Spleen (tissue), 7 donors: ENCODE measurements at regions not wholly inside any gene's neighbourhood (a gene's known extent, or its start where the extent isn't known, plus 50 kb on each side); places are given as distances from the start of the nearest gene placed in this dataset.

Experiments
- CTCF ChIP-seq, 11 experiments: fragments of 200-600 bp in 7 of 11; fragments of 450-650 bp in 4 of 11; sonication (generic) in 4 of 11; IDR thresholded peaks in 8 of 11; conservative IDR thresholded peaks in 3 of 11; 1 replicate in 7 of 11; 2 replicates in 4 of 11; pipeline versions ENCODE4 v1.4.0 to v1.8.0; 2016 to 2021; ENCODE audit warnings: antibody characterized with exemption in 11 of 11, inconsistent platforms in 4 of 11, mild to moderate bottlenecking in 1 of 11
- POLR2AphosphoS5 ChIP-seq, 3 donors: sonication (generic); formaldehyde crosslinking; IDR thresholded peaks; one replicate each; pipeline ENCODE4 v1.5.1; 2017; ENCODE audit warnings: antibody characterized with exemption in 3 of 3
- donor health status: DM: no; HTN: no; CAD: no; lungs with moderate emphysema.
- donor health status: DM: no; HTN: no; CAD: no.
- donor health status: DM: no; HTN: no; CAD: no.

GRCh38 chr2:65818873-65819451, 386.6 kb upstream of the SPRED2 start:
- TF ChIP-seq CTCF (IDR thresholded peaks at IDR 0.05 in 8 of 11, conservative IDR thresholded peaks at IDR 0.05 in 3 of 11), result no peak
- TF ChIP-seq POLR2AphosphoS5 (IDR thresholded peaks at IDR 0.05), result no peak
